Stimulated activated memory B cell treated with anti-CD40 and anti-IgM and Interleukin-4, amounts not matched to agents 10 μg/mL and 1 μg/mL and 100 μg/mL, for 72 hours (primary cell): ENCODE measurements at regions not wholly inside any gene's neighbourhood (a gene's known extent, or its start where the extent isn't known, plus 50 kb on each side); places are given as distances from the start of the nearest gene placed in this dataset.

ENCODE experiments used
- ATAC-seq: fragments of 150-1000 bp; cut with Tn5 transposase; 2 replicates; pipeline ENCODE4 v1.10.0; 2021
- H3K27ac Mint-ChIP-seq: one replicate; pipeline ENCODE4 v1.8.0; 2022; ENCODE audit warnings: mild to moderate bottlenecking, mixed read lengths
- H3K27me3 Mint-ChIP-seq: one replicate; pipeline ENCODE4 v1.8.0; 2022; ENCODE audit warnings: mixed read lengths
- H3K36me3 Mint-ChIP-seq: one replicate; pipeline ENCODE4 v1.8.0; 2022; ENCODE audit warnings: mixed read lengths
- H3K4me1 Mint-ChIP-seq: one replicate; pipeline ENCODE4 v1.8.0; 2022; ENCODE audit warnings: mixed read lengths
- H3K4me3 Mint-ChIP-seq: one replicate; pipeline ENCODE4 v1.8.0; 2022; ENCODE audit warnings: mild to moderate bottlenecking, moderate library complexity, mixed read lengths
- H3K9me3 Mint-ChIP-seq: one replicate; pipeline ENCODE4 v1.8.0; 2022; ENCODE audit warnings: mixed read lengths

GRCh38 chr4:81527709-81528108, 56.0 kb upstream of the RASGEF1B start:
- H3K27me3 Mint-ChIP-seq, result no peaks in the 10 kb centered on the region
- no peak for ATAC-seq

GRCh38 chr4:81527115-81527514, 55.4 kb upstream of the RASGEF1B start:
- Mint-ChIP-seq H3K9me3 (peaks cover 15% of the 10 kb centered on the region), H3K27ac (no peak overlapping the region), H3K27me3 (no peaks in the 10 kb centered on the region), H3K36me3 (peaks cover 20% of the 10 kb centered on the region), H3K4me1 (peaks cover 19% of the 10 kb centered on the region), H3K4me3 (no peak overlapping the region)
- ATAC-seq, result no peak

More at GRCh38 chr4:81527709-81528108, 56.0 kb upstream of the RASGEF1B start:
- Mint-ChIP-seq H3K36me3 (peaks cover 20% of the 10 kb centered on the region), H3K4me1 (peaks cover 13% of the 10 kb centered on the region), H3K9me3 (peaks cover 15% of the 10 kb centered on the region), H3K27ac (no peak overlapping the region), H3K4me3 (no peak overlapping the region)

DNA sequence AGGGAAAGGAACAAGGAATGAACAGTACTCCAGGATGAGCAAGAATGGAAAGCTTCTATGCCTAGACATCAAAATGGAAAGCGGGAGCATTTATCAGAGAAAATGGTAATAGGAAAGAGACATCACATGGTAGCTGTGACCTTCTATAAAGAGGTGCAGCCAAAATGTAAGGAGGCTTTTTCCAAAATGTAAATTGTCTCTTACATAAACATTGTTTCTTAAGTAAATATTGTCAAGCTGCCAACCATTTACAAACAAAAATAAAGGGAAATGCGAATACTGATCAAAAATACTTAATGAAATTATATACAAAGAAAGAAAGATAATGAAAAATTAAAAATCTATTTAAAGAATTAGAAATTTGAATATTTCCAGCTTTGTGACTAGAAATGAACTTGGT, 55.0 kb upstream of the RASGEF1B start:
- Mint-ChIP-seq H3K27ac (no peak overlapping the region), H3K9me3 (peaks cover 15% of the 10 kb centered on the region), H3K4me3 (no peak overlapping the region), H3K4me1 (peaks cover 23% of the 10 kb centered on the region), H3K27me3 (no peaks in the 10 kb centered on the region), H3K36me3 (peaks cover 20% of the 10 kb centered on the region)
- ATAC-seq, result no peak

DNA sequence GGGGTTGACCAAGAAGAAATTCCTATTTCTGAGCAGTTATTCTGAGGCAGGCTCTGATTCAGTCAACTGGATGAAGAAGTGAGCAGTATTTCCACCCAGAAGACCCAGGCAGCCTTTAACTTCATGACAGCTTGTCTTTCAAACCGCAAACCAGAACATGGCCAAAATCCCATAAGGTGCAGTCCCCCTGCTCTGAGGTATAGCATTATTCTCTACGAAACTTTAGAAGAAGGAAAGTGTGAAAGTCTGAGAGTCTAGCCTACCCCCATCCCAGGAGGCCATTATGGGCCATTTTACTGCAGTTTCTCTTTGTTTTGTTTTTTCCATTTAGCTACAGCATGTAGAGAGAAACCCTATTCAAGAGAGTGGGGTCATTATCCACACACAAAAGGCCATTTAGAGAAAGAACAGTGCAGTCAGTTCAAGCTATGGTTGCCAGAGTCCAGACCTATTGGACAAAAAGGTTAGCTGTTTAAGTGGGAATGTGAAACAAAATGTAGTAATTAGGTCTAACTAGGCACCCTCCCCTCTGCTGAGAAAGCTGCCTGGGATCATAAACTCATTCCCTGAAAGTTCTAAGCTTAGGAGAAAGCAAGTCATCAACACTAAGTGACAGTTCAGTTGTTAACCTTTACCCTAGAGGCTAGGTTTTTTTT, 52.1 kb upstream of the RASGEF1B start:
- peak overlapping the region; percentile 34 for H3K27ac Mint-ChIP-seq
- H3K27me3 Mint-ChIP-seq, result no peaks in the 10 kb centered on the region
- H3K4me1 Mint-ChIP-seq, result peaks cover 32% of the 10 kb centered on the region
- peak; percentile 88 for ATAC-seq
- no peak overlapping the region for H3K4me3 Mint-ChIP-seq
- H3K36me3 Mint-ChIP-seq, result peaks cover 20% of the 10 kb centered on the region
- H3K9me3 Mint-ChIP-seq, result peaks cover 12% of the 10 kb centered on the region

- Mint-ChIP-seq H3K27me3 (no peaks in the 10 kb centered on the region), H3K4me3 (no peak overlapping the region), H3K27ac (peak overlapping the region; percentile 16), H3K4me1 (peaks cover 38% of the 10 kb centered on the region), H3K9me3 (peaks cover 11% of the 10 kb centered on the region), H3K36me3 (peaks cover 14% of the 10 kb centered on the region)
- peak; percentile 58 for ATAC-seq
Measured at GRCh38 chr4:81522711-81523110, 51.0 kb upstream of the RASGEF1B start.

GRCh38 chr4:81521708-81522107, 50.0 kb upstream of the RASGEF1B start:
- H3K9me3 Mint-ChIP-seq, result peaks cover 11% of the 10 kb centered on the region
- ATAC-seq, result no peak
- peaks cover 38% of the 10 kb centered on the region for H3K4me1 Mint-ChIP-seq
- no peaks in the 10 kb centered on the region for H3K27me3 Mint-ChIP-seq
- H3K27ac Mint-ChIP-seq, result no peak overlapping the region
- no peak overlapping the region for H3K4me3 Mint-ChIP-seq
- H3K36me3 Mint-ChIP-seq, result peaks cover 6% of the 10 kb centered on the region
